ENCODE measurements at regions not wholly inside any gene's neighbourhood (a gene's known extent, or its start where the extent isn't known, plus 50 kb on each side); places are given as distances from the start of the nearest gene placed in this dataset.

- TF ChIP-seq CTCF (IDR thresholded peaks at IDR 0.05; ENCODE audit: borderline replicate concordance, insufficient read depth, low read depth, low read length) = no peak
- H3K4me3 ChIP-seq (ENCODE audit: low read depth, low read length) = no peak overlapping the region
These were observed 80.9 kb upstream of the WNT11 start for GRCh38 chr11:76287227-76287626.

GRCh38 chr11:76285397-76286104 lies 79.2 kb upstream of the WNT11 start:
- TF ChIP-seq CTCF (IDR thresholded peaks at IDR 0.05; ENCODE audit: borderline replicate concordance, insufficient read depth, low read depth, low read length) = no peak
- H3K4me3 ChIP-seq (ENCODE audit: low read depth, low read length) = no peak overlapping the region

GRCh38 chr11:76284161-76284560 lies 77.9 kb upstream of the WNT11 start:
- TF ChIP-seq CTCF (IDR thresholded peaks at IDR 0.05; ENCODE audit: borderline replicate concordance, insufficient read depth, low read depth, low read length) = no peak
- H3K4me3 ChIP-seq (ENCODE audit: low read depth, low read length) = no peak overlapping the region

GRCh38 chr11:76282811-76283595 lies 76.7 kb upstream of the WNT11 start:
- no peak overlapping the region for H3K4me3 ChIP-seq (ENCODE audit: low read depth, low read length)
- TF ChIP-seq CTCF (IDR thresholded peaks at IDR 0.05; ENCODE audit: borderline replicate concordance, insufficient read depth, low read depth, low read length) = no peak

GRCh38 chr11:76282172-76282571 lies 75.9 kb upstream of the WNT11 start:
- TF ChIP-seq CTCF (IDR thresholded peaks at IDR 0.05; ENCODE audit: borderline replicate concordance, insufficient read depth, low read depth, low read length) = no peak

GRCh38 chr11:76281558-76281906 lies 75.2 kb upstream of the WNT11 start:
- no peak overlapping the region for H3K4me3 ChIP-seq (ENCODE audit: low read depth, low read length)
- TF ChIP-seq CTCF (IDR thresholded peaks at IDR 0.05; ENCODE audit: borderline replicate concordance, insufficient read depth, low read depth, low read length) = no peak

More at GRCh38 chr11:76282172-76282571, 75.9 kb upstream of the WNT11 start:
- no peak overlapping the region for H3K4me3 ChIP-seq (ENCODE audit: low read depth, low read length)

All from GM12875 (cell line).